HG03097 (cell line): ENCODE measurements at regions not wholly inside any gene's neighbourhood (a gene's known extent, or its start where the extent isn't known, plus 50 kb on each side); places are given as distances from the start of the nearest gene placed in this dataset.

Experiments used
- ATAC-seq: cut with Tn5 transposase; IDR thresholded peaks from one replicate; pipeline ENCODE4 v1.9.1; 2021; ENCODE audit not compliant: unreplicated experiment, low FRiP score

GRCh38 chr1:87899017-87899416 is 570.3 kb downstream of the LMO4 start:
- ATAC-seq, result no peak

GRCh38 chr1:87899746-87900145 is 571.1 kb downstream of the LMO4 start:
- no peak for ATAC-seq

- ATAC-seq, result no peak
Observed at GRCh38 chr1:87902830-87903229, 574.1 kb downstream of the LMO4 start.

- ATAC-seq, result no peak
Observed at GRCh38 chr1:87903242-87903641, 574.6 kb downstream of the LMO4 start.

GRCh38 chr1:87904651-87905050 is 576.0 kb downstream of the LMO4 start:
- no peak for ATAC-seq

- ATAC-seq, result no peak
Observed at GRCh38 chr1:87905651-87906050, 577.0 kb downstream of the LMO4 start.

GRCh38 chr1:87906078-87906477 is 577.4 kb downstream of the LMO4 start:
- no peak for ATAC-seq

- ATAC-seq, result no peak
Observed at GRCh38 chr1:87913361-87913760, 584.7 kb downstream of the LMO4 start.

GRCh38 chr1:87914396-87914795 is 585.7 kb downstream of the LMO4 start:
- no peak for ATAC-seq

GRCh38 chr1:87915771-87916170 is 587.1 kb downstream of the LMO4 start:
- no peak for ATAC-seq

- no peak for ATAC-seq
Observed at GRCh38 chr1:87916965-87917364, 588.3 kb downstream of the LMO4 start.

GRCh38 chr1:87918398-87918797 is 589.7 kb downstream of the LMO4 start:
- no peak for ATAC-seq

- no peak for ATAC-seq
Observed at GRCh38 chr1:87922885-87923284, 594.2 kb downstream of the LMO4 start.

- ATAC-seq, result no peak
Observed at GRCh38 chr1:87926131-87926830, 597.6 kb downstream of the LMO4 start.

GRCh38 chr1:87926921-87927320 is 598.2 kb downstream of the LMO4 start:
- ATAC-seq, result no peak

- ATAC-seq, result no peak
Observed at GRCh38 chr1:87927391-87928280, 599.0 kb downstream of the LMO4 start.

- ATAC-seq, result no peak
Observed at GRCh38 chr1:87928623-87929022, 599.9 kb downstream of the LMO4 start.

GRCh38 chr1:87929906-87930305 is 601.2 kb downstream of the LMO4 start:
- no peak for ATAC-seq

- ATAC-seq, result no peak
Observed at GRCh38 chr1:87930796-87931195, 602.1 kb downstream of the LMO4 start.

- no peak for ATAC-seq
Observed at GRCh38 chr1:87933171-87933570, 604.5 kb downstream of the LMO4 start.

GRCh38 chr1:87935130-87935529 is 606.5 kb downstream of the LMO4 start:
- no peak for ATAC-seq

GRCh38 chr1:87937831-87938395 is 609.2 kb downstream of the LMO4 start:
- ATAC-seq, result no peak
